Endothelial cell (in vitro differentiated cells): ENCODE measurements at regions not wholly inside any gene's neighbourhood (a gene's known extent, or its start where the extent isn't known, plus 50 kb on each side); places are given as distances from the start of the nearest gene placed in this dataset.

Experiments
- DNase-seq: peaks from one replicate; pipeline ENCODE4 v3.0.0; 2021; ENCODE audit warnings: low spot score
- H3K27ac Mint-ChIP-seq: one replicate; pipeline ENCODE4 v1.8.0; 2021; ENCODE audit warnings: mixed read lengths, inconsistent platforms; ENCODE audit not compliant: unreplicated experiment
- H3K27me3 Mint-ChIP-seq: one replicate; pipeline ENCODE4 v1.8.0; 2021; ENCODE audit warnings: mild to moderate bottlenecking, moderate library complexity, mixed read lengths, inconsistent platforms; ENCODE audit not compliant: unreplicated experiment
- H3K36me3 Mint-ChIP-seq: one replicate; pipeline ENCODE4 v1.8.0; 2021; ENCODE audit warnings: mild to moderate bottlenecking, low read depth, mixed read lengths, inconsistent platforms; ENCODE audit not compliant: unreplicated experiment
- H3K4me1 Mint-ChIP-seq: one replicate; pipeline ENCODE4 v1.8.0; 2021; ENCODE audit warnings: mild to moderate bottlenecking, mixed read lengths, inconsistent platforms; ENCODE audit not compliant: unreplicated experiment
- H3K4me3 Mint-ChIP-seq: one replicate; pipeline ENCODE4 v1.8.0; 2021; ENCODE audit warnings: mild to moderate bottlenecking, mixed read lengths, inconsistent platforms; ENCODE audit not compliant: unreplicated experiment
- H3K9me3 Mint-ChIP-seq: one replicate; pipeline ENCODE4 v1.8.0; 2021; ENCODE audit warnings: mixed read lengths, inconsistent platforms; ENCODE audit not compliant: unreplicated experiment
- CTCF ChIP-seq: fragments of 200-600 bp; sonication (generic); IDR thresholded peaks from one replicate; pipeline ENCODE4 v1.5.0; 2021; ENCODE audit warnings: antibody characterized with exemption; ENCODE audit not compliant: unreplicated experiment

- Mint-ChIP-seq H3K27me3 (peaks cover 14% of the 10 kb centered on the region), H3K4me3 (no peak overlapping the region), H3K36me3 (no peaks in the 10 kb centered on the region), H3K9me3 (no peaks in the 10 kb centered on the region), H3K4me1 (peaks cover 16% of the 10 kb centered on the region), H3K27ac (no peak overlapping the region)
- no peak for TF ChIP-seq CTCF
- DNase-seq: no peak
These were observed 156.6 kb downstream of the RPLP1 start for GRCh38 chr15:69609176-69609575.

GRCh38 chr15:69609776-69610175 is 157.2 kb downstream of the RPLP1 start:
- Mint-ChIP-seq H3K4me1 (peaks cover 12% of the 10 kb centered on the region), H3K9me3 (no peaks in the 10 kb centered on the region), H3K27ac (no peak overlapping the region), H3K36me3 (no peaks in the 10 kb centered on the region), H3K27me3 (peaks cover 14% of the 10 kb centered on the region), H3K4me3 (no peak overlapping the region)
- no peak for DNase-seq
- TF ChIP-seq CTCF: no peak

GRCh38 chr15:69610277-69610676 is 157.7 kb downstream of the RPLP1 start:
- no peaks in the 10 kb centered on the region for H3K9me3 Mint-ChIP-seq
- peaks cover 14% of the 10 kb centered on the region for H3K27me3 Mint-ChIP-seq
- no peaks in the 10 kb centered on the region for H3K36me3 Mint-ChIP-seq
- H3K4me1 Mint-ChIP-seq: peaks cover 12% of the 10 kb centered on the region
- H3K27ac Mint-ChIP-seq: no peak overlapping the region
- H3K4me3 Mint-ChIP-seq: no peak overlapping the region
- no peak for TF ChIP-seq CTCF
- DNase-seq: no peak

- Mint-ChIP-seq H3K27ac (no peak overlapping the region), H3K27me3 (peaks cover 14% of the 10 kb centered on the region), H3K9me3 (no peaks in the 10 kb centered on the region), H3K4me1 (peaks cover 16% of the 10 kb centered on the region), H3K36me3 (no peaks in the 10 kb centered on the region), H3K4me3 (no peak overlapping the region)
- DNase-seq: no peak
- no peak for TF ChIP-seq CTCF
These were observed 158.2 kb downstream of the RPLP1 start for GRCh38 chr15:69610858-69611257.

- H3K36me3 Mint-ChIP-seq: no peaks in the 10 kb centered on the region
- no peak overlapping the region for H3K4me3 Mint-ChIP-seq
- H3K27me3 Mint-ChIP-seq: peaks cover 13% of the 10 kb centered on the region
These were observed 159.5 kb downstream of the RPLP1 start for GRCh38 chr15:69612112-69612511.

More at GRCh38 chr15:69612112-69612511, 159.5 kb downstream of the RPLP1 start:
- H3K27ac Mint-ChIP-seq: no peak overlapping the region
- peaks cover 15% of the 10 kb centered on the region for H3K4me1 Mint-ChIP-seq
- TF ChIP-seq CTCF: no peak
- H3K9me3 Mint-ChIP-seq: no peaks in the 10 kb centered on the region
- no peak for DNase-seq
